ENCODE measurements at regions not wholly inside any gene's neighbourhood (a gene's known extent, or its start where the extent isn't known, plus 50 kb on each side); places are given as distances from the start of the nearest gene placed in this dataset.
"Not testable (repeated sequence)": the region's sequence is repeated elsewhere in the genome, so short reads cannot be mapped to it uniquely, and the experiment has no call there.

DNA sequence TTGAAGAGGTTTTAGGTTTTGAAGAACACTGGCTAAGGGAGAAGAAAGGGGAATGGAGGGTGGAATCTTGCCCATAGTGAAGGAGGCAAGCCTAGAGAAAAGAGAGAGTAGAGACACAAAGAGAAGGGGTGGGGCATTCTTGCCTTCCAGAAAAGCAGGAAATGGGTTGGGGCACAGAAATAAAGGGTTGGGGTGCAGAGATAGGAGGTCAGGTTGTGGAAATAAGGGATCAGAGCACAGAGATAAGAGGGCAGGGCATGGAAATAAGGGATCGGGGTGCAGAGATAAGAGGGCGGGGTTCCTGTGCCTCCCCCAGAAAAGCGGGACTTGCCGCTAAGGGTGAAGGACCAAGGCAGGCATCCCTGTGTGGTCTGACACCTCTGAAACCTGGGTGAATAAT lies 69.9 kb downstream of the ALG1L2 start:
- H3K27ac ChIP-seq (ENCODE audit: low read depth, low read length); H2AFZ ChIP-seq (ENCODE audit: low read length); H3K9me3 ChIP-seq (ENCODE audit: low read depth, low read length); DNase-seq (ENCODE audit: insufficient read length, low spot score, missing footprints); H3K4me3 ChIP-seq (ENCODE audit: insufficient read depth, low read length); H4K20me1 ChIP-seq (ENCODE audit: insufficient read depth, low read length); H3K27me3 ChIP-seq (ENCODE audit: insufficient read depth, low read length); H3K4me2 ChIP-seq (ENCODE audit: insufficient read depth, low read length); H3K36me3 ChIP-seq (ENCODE audit: insufficient read depth, low read length); H3K4me1 ChIP-seq (ENCODE audit: insufficient read depth, low read length); H3K79me2 ChIP-seq (ENCODE audit: insufficient read depth, low read length): not testable (repeated sequence)

DNA sequence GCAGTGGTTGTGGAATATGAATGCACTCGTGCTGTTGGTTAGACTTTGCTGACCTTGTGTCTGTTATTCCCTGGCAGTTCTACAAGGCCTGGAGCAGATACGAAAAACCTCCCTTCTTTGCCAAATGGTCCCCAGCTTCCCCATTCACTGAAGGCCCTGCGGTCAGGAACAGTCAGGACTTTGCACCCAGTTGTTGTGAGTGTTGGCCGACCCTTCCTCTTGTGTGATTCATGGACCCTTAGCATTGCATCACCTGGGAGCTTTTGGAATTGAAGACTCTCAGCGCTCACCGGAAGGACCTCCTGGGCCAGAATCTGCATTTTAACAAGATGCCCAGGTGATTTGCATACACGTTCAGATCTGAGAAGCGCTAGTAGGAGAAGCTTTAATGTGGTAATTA lies 71.6 kb downstream of the ALG1L2 start:
- not testable (repeated sequence) for DNase-seq (ENCODE audit: insufficient read length, low spot score, missing footprints); H3K4me3 ChIP-seq (ENCODE audit: insufficient read depth, low read length); H3K4me1 ChIP-seq (ENCODE audit: insufficient read depth, low read length); H3K79me2 ChIP-seq (ENCODE audit: insufficient read depth, low read length); H3K9me3 ChIP-seq (ENCODE audit: low read depth, low read length); H3K27ac ChIP-seq (ENCODE audit: low read depth, low read length); H2AFZ ChIP-seq (ENCODE audit: low read length); H3K36me3 ChIP-seq (ENCODE audit: insufficient read depth, low read length); H4K20me1 ChIP-seq (ENCODE audit: insufficient read depth, low read length); H3K4me2 ChIP-seq (ENCODE audit: insufficient read depth, low read length); H3K27me3 ChIP-seq (ENCODE audit: insufficient read depth, low read length)

DNA sequence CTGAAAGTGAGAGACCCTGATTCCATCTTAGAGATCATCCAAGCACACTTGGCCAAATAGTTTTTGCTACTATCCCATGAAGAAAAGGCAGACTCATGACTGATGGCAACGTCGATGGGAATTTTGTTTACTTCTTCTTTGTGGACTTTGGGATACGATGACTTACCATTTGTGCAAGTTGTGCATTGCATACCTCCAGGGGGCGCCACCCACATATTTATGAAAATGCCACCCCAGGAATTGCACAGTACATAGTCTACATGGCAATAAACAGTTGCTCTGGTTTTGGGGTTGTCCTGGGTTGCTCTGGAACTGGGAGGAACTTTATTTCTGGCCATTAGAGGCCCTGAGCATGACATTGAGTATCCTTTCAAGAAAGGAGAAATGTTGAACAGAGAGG lies 73.8 kb downstream of the ALG1L2 start:
- not testable (repeated sequence) for H3K79me2 ChIP-seq (ENCODE audit: insufficient read depth, low read length); H3K4me3 ChIP-seq (ENCODE audit: insufficient read depth, low read length); H3K9me3 ChIP-seq (ENCODE audit: low read depth, low read length); H2AFZ ChIP-seq (ENCODE audit: low read length); DNase-seq (ENCODE audit: insufficient read length, low spot score, missing footprints); H3K4me1 ChIP-seq (ENCODE audit: insufficient read depth, low read length); H3K36me3 ChIP-seq (ENCODE audit: insufficient read depth, low read length); H3K27ac ChIP-seq (ENCODE audit: low read depth, low read length); H4K20me1 ChIP-seq (ENCODE audit: insufficient read depth, low read length); H3K4me2 ChIP-seq (ENCODE audit: insufficient read depth, low read length); H3K27me3 ChIP-seq (ENCODE audit: insufficient read depth, low read length)

DNA sequence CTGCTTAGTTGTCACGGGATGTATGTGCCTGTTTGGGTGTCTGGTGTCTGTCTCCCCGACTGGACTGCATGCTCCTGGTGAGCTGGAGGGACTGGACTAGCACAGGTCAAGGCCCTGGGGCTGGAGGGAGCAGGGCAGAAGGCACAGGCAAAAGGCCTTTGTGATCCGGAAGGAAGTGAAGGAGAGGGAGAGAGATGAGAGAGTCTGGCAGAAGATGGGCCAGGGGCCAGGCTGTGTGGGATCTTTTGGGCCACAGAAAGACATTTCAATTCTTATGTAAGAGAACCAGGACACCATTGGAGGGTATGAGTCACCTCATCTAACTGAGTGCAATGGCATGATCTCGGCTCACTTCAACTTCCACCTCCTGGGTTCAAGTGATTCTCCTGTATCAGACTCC lies 85.2 kb downstream of the ALG1L2 start:
- H2AFZ ChIP-seq (ENCODE audit: low read length); H3K4me2 ChIP-seq (ENCODE audit: insufficient read depth, low read length); DNase-seq (ENCODE audit: insufficient read length, low spot score, missing footprints); H3K36me3 ChIP-seq (ENCODE audit: insufficient read depth, low read length); H3K4me3 ChIP-seq (ENCODE audit: insufficient read depth, low read length); H3K79me2 ChIP-seq (ENCODE audit: insufficient read depth, low read length); H3K4me1 ChIP-seq (ENCODE audit: insufficient read depth, low read length); H3K27ac ChIP-seq (ENCODE audit: low read depth, low read length); H3K27me3 ChIP-seq (ENCODE audit: insufficient read depth, low read length); H3K9me3 ChIP-seq (ENCODE audit: low read depth, low read length); H4K20me1 ChIP-seq (ENCODE audit: insufficient read depth, low read length): not testable (repeated sequence)

DNA sequence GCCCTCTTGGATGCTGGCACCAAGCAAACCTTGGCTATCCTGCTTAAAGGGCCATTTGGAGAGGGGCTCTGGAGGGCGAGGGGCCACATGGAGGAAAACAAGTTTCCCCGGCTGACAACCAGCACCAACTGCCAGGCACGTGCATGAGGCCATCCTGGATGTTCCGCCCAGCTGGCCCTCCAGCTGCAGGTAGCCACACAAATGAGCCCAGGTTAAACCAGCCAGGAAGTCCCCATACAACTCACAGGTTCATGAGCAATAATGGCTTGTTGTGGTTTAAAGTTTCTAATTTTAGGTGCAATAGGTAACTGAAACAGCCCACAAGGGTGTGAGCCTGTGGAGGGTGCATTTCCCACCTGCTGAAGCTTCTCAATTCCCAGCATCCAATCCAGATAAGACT lies 93.6 kb downstream of the ALG1L2 start:
- H3K4me2 ChIP-seq (ENCODE audit: insufficient read depth, low read length); H3K36me3 ChIP-seq (ENCODE audit: insufficient read depth, low read length); H2AFZ ChIP-seq (ENCODE audit: low read length); H3K9me3 ChIP-seq (ENCODE audit: low read depth, low read length); H3K27me3 ChIP-seq (ENCODE audit: insufficient read depth, low read length); H3K27ac ChIP-seq (ENCODE audit: low read depth, low read length); H3K79me2 ChIP-seq (ENCODE audit: insufficient read depth, low read length); DNase-seq (ENCODE audit: insufficient read length, low spot score, missing footprints); H3K4me3 ChIP-seq (ENCODE audit: insufficient read depth, low read length); H3K4me1 ChIP-seq (ENCODE audit: insufficient read depth, low read length); H4K20me1 ChIP-seq (ENCODE audit: insufficient read depth, low read length): not testable (repeated sequence)

DNA sequence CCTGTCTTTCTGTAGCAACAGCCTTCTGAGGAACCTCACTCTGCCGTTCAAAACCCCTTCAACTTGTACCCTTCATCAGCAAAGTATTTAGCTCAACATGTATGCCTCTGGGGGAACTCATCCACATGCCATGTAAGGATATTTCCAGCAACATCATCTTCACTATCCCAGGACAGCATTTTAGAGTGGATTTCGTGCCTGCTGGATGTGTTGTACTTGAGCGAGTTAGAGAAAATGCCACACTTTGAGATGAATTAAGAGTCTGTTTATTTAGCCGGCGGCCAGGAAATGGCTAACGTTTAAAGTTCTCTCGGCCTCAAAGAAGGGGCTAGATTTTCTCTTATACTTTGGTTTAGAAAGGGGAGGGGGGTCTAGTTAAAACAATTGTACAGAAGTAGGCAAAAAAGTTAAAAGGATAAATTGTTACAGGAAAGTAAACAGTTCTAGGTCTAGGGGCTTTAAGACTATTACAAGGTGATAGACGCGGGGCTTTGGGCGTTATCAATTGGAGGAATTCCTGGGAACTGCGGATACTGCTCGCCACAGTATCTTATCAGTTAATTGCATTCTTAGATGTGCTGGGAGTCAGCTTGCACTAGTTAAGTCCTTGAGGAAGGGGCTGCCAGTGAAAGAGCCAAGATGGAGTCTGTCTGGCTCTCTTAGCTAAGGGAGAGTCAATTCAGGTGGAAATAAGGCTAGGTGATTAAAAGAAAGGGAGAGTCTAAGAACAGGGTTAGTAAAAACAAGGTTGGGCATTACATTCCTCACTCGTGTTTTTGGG lies 95.0 kb downstream of the ALG1L2 start:
- not testable (repeated sequence) for H3K4me1 ChIP-seq (ENCODE audit: insufficient read depth, low read length); H3K4me2 ChIP-seq (ENCODE audit: insufficient read depth, low read length); H3K36me3 ChIP-seq (ENCODE audit: insufficient read depth, low read length); H4K20me1 ChIP-seq (ENCODE audit: insufficient read depth, low read length); H3K27ac ChIP-seq (ENCODE audit: low read depth, low read length); H3K79me2 ChIP-seq (ENCODE audit: insufficient read depth, low read length); H3K27me3 ChIP-seq (ENCODE audit: insufficient read depth, low read length); H2AFZ ChIP-seq (ENCODE audit: low read length); H3K9me3 ChIP-seq (ENCODE audit: low read depth, low read length); DNase-seq (ENCODE audit: insufficient read length, low spot score, missing footprints); H3K4me3 ChIP-seq (ENCODE audit: insufficient read depth, low read length)

DNA sequence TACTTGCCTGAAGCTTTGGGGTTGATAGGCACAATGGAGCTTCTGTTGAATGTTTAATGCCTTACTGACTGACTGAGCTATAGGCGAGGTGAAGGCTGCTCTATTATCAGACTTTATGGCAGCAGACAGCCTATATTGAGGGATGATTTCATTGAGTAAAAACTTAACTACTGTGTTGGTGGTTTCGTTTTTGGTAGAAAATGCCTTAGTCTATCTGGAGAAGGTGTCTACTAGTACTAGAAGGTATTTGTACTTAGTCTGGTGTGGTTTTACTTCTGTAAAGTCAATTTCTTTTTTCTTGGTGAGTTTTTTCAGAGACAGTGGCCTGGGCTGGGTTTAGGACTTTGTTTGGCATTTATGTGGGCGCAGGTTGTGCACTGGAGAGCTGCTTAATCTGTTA lies 97.2 kb downstream of the ALG1L2 start:
- H3K27me3 ChIP-seq (ENCODE audit: insufficient read depth, low read length); H3K27ac ChIP-seq (ENCODE audit: low read depth, low read length); H2AFZ ChIP-seq (ENCODE audit: low read length); H3K4me2 ChIP-seq (ENCODE audit: insufficient read depth, low read length); H3K36me3 ChIP-seq (ENCODE audit: insufficient read depth, low read length); H4K20me1 ChIP-seq (ENCODE audit: insufficient read depth, low read length); H3K4me3 ChIP-seq (ENCODE audit: insufficient read depth, low read length); H3K4me1 ChIP-seq (ENCODE audit: insufficient read depth, low read length); DNase-seq (ENCODE audit: insufficient read length, low spot score, missing footprints); H3K9me3 ChIP-seq (ENCODE audit: low read depth, low read length); H3K79me2 ChIP-seq (ENCODE audit: insufficient read depth, low read length): not testable (repeated sequence)

DNA sequence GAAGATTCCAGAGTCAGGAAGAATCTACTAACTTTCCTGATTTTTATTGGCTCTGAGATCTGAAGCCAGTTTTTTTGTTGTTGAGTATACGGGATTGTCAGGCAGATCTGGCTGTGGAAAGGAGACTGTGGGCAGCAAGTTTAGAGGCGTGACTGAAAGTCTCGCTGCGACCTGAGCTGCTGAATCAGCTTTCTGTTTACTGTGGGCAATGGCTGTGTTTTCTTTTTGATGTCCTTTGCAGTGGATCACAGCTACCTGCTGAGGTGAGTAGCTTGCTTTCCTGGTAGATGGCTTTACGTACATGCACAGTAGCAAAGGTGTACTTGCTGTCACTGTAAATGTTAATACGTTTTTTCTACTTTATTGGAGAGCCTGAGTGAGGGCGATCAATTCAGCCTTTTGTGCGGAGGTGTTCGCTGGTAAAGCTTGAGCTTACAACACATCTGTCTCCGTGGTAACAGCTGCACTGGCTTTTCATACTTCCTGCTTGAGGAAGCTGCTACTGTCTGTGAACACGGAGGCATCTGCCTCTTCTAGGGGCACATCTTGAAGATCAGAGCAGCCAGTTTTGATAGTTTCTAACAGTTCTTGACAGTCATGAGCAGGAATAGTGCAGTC lies 97.8 kb downstream of the ALG1L2 start:
- H3K36me3 ChIP-seq (ENCODE audit: insufficient read depth, low read length); H3K27me3 ChIP-seq (ENCODE audit: insufficient read depth, low read length); H3K9me3 ChIP-seq (ENCODE audit: low read depth, low read length); H3K79me2 ChIP-seq (ENCODE audit: insufficient read depth, low read length); DNase-seq (ENCODE audit: insufficient read length, low spot score, missing footprints); H3K4me1 ChIP-seq (ENCODE audit: insufficient read depth, low read length); H3K27ac ChIP-seq (ENCODE audit: low read depth, low read length); H4K20me1 ChIP-seq (ENCODE audit: insufficient read depth, low read length): not testable (repeated sequence)
- H3K4me2 ChIP-seq (ENCODE audit: insufficient read depth, low read length), result peak overlapping the region; percentile 78
- peak overlapping the region; percentile 56 for H3K4me3 ChIP-seq (ENCODE audit: insufficient read depth, low read length)
- H2AFZ ChIP-seq (ENCODE audit: low read length), result peak overlapping the region; percentile 58

DNA sequence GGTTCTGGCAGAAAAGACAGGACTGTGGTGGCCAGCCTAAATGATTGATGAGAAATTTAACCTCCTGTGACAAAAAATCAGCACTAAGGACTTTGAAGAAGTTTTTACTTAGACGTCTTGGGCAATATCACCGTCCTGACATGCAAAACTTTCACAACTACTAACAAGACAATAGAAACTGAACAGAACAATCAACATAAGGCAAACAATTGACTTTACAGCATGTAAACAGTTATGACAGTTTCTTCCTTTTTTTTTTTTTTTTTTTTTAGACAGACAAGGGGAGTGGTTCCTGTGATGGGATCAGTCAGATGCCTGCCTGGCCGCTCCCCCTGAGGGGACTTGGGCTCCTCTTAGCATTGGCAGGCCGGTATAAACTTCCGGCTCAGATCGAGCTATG lies 100.8 kb downstream of the ALG1L2 start:
- not testable (repeated sequence) for H3K27ac ChIP-seq (ENCODE audit: low read depth, low read length); H3K36me3 ChIP-seq (ENCODE audit: insufficient read depth, low read length); H3K79me2 ChIP-seq (ENCODE audit: insufficient read depth, low read length); H3K4me1 ChIP-seq (ENCODE audit: insufficient read depth, low read length); H4K20me1 ChIP-seq (ENCODE audit: insufficient read depth, low read length); H3K27me3 ChIP-seq (ENCODE audit: insufficient read depth, low read length); H3K9me3 ChIP-seq (ENCODE audit: low read depth, low read length); H3K4me2 ChIP-seq (ENCODE audit: insufficient read depth, low read length); H2AFZ ChIP-seq (ENCODE audit: low read length); H3K4me3 ChIP-seq (ENCODE audit: insufficient read depth, low read length); DNase-seq (ENCODE audit: insufficient read length, low spot score, missing footprints)

Measured in osteoblast (primary cell).